Panc1 (cell line): ENCODE measurements at regions not wholly inside any gene's neighbourhood (a gene's known extent, or its start where the extent isn't known, plus 50 kb on each side); places are given as distances from the start of the nearest gene placed in this dataset.

ENCODE experiments used
- ATAC-seq: fragments of 200-7000 bp; cut with Tn5 transposase; 2 replicates; pipeline ENCODE4 v1.9.1; 2020; ENCODE audit warnings: mild to moderate bottlenecking, moderate library complexity
- BruUV-seq: library from RNA; stranded (reverse); fragments of 400-500 nt; replicated peaks from 2 replicates; lab custom pipeline; 2021; lab: Mats Ljungman, UMichigan
- CTCF ChIA-PET: fragments of 300-600 bp; sonication (Branson Sonifier 250); formaldehyde crosslinking; loops from one replicate; lab custom pipeline; 2022; ENCODE audit warnings: antibody characterized with exemption; lab: Charles Lee
- POLR2A ChIA-PET: fragments of 300-600 bp; sonication (Branson Sonifier 250); formaldehyde crosslinking; loops from one replicate; lab custom pipeline; 2022; ENCODE audit warnings: antibody characterized with exemption; lab: Charles Lee
- DNase-seq: peaks from one replicate; pipeline ENCODE4 v3.0.0-alpha.2; 2010; ENCODE audit warnings: low read depth, low spot score
- H3K27ac ChIP-seq: 2 replicates; pipeline ENCODE4 v1.5.1; 2011; ENCODE audit warnings: mild to moderate bottlenecking, low read length, inconsistent platforms
- H3K27me3 ChIP-seq: fragments of 200-500 bp; sonication (Bioruptor generic); 2 replicates; pipeline ENCODE4 v1.6.0; 2014; ENCODE audit warnings: low read length, inconsistent platforms; ENCODE audit not compliant: control insufficient read depth, insufficient read depth
- H3K36me3 ChIP-seq: fragments of 200-500 bp; sonication (Bioruptor generic); 2 replicates; pipeline ENCODE4 v1.5.1; 2014; ENCODE audit warnings: inconsistent platforms, mild to moderate bottlenecking, low read length, moderate library complexity; ENCODE audit not compliant: control insufficient read depth, insufficient read depth
- H3K4me1 ChIP-seq: 2 replicates; pipeline ENCODE4 v1.5.1; 2011; ENCODE audit warnings: inconsistent platforms, mild to moderate bottlenecking, low read length, moderate library complexity; ENCODE audit not compliant: control insufficient read depth, insufficient read depth
- H3K4me3 ChIP-seq, 2 experiments: 2 replicates each; pipeline ENCODE4 v1.5.1; 2011 to 2012; ENCODE audit warnings: low read depth in 2 of 2, low read length in 2 of 2, mild to moderate bottlenecking in 2 of 2, inconsistent platforms in 1 of 2, moderate library complexity in 1 of 2
- H3K9me3 ChIP-seq: fragments of 200-500 bp; sonication (Bioruptor generic); 2 replicates; pipeline ENCODE4 v1.5.1; 2014; ENCODE audit warnings: low read depth, mild to moderate bottlenecking, inconsistent platforms, low read length, moderate library complexity; ENCODE audit not compliant: control insufficient read depth, insufficient read depth
- CTCF ChIP-seq: fragments of 450-650 bp; IDR thresholded peaks from 2 replicates; pipeline ENCODE4 v1.5.1; 2017; ENCODE audit warnings: mild to moderate bottlenecking
- POLR2AphosphoS5 ChIP-seq: IDR thresholded peaks from 2 replicates; pipeline ENCODE4 v1.6.1; 2012; ENCODE audit warnings: mild to moderate bottlenecking, low read depth, low read length, moderate library complexity
- REST ChIP-seq, 2 experiments: IDR thresholded peaks; 2 replicates each; pipeline ENCODE4 v1.6.1; 2011 to 2012; ENCODE audit warnings: low read depth in 2 of 2, control low read depth in 1 of 2, low read length in 1 of 2, mild to moderate bottlenecking in 1 of 2, moderate library complexity in 1 of 2; ENCODE audit not compliant: insufficient read depth in 1 of 2
- SIN3A ChIP-seq: IDR thresholded peaks from 2 replicates; pipeline ENCODE4 v1.6.1; 2012; ENCODE audit warnings: low read depth, mild to moderate bottlenecking, low read length, moderate library complexity, borderline replicate concordance; ENCODE audit not compliant: insufficient read depth
- TCF7L2 ChIP-seq: IDR thresholded peaks from 2 replicates; pipeline ENCODE4 v1.6.1; 2011; ENCODE audit warnings: mild to moderate bottlenecking, low read depth, low read length, inconsistent platforms
- in situ Hi-C: cut with HindIII; loops from 2 replicates; pipeline ENCODE4 v1.10.0; 2016; ENCODE audit warnings: low sequenced_read_pairs, low pct_unique_long_range_greater_than_20kb
- intact Hi-C: fragments of 100-400 bp; cut with micrococcal nuclease; formaldehyde crosslinking; loops from one replicate; pipeline ENCODE4 v1.10.0; 2022; ENCODE audit not compliant: unreplicated experiment

GRCh38 chr1:68365709-68366382, 83.9 kb downstream of the RPE65 start:
- Histone ChIP-seq H3K27me3 (no peaks in the 10 kb centered on the region), H3K9me3 (no peaks in the 10 kb centered on the region), H3K36me3 (no peaks in the 10 kb centered on the region), H3K27ac (no peak overlapping the region), H3K4me3 (no peak overlapping the region), H3K4me1 (no peaks in the 10 kb centered on the region)
- CTCF ChIA-PET: no interaction called here
- ATAC-seq (no peak), DNase-seq (no peak)
- TF ChIP-seq TCF7L2 (no peak), POLR2AphosphoS5 (no peak), SIN3A (no peak), REST (IDR thresholded peaks at IDR 0.05; ENCODE audit: insufficient read depth in 1 of 2, low read depth in 2 of 2, low read length in 1 of 2) (no peak), CTCF (no peak)
- in situ Hi-C loops (no loop called here), intact Hi-C loops (no loop called here)
- BruUV-seq: no TSS peak
- POLR2A ChIA-PET: no interaction called here

GRCh38 chr1:68363339-68363738, 86.4 kb downstream of the RPE65 start:
- ChIA-PET CTCF (no interaction called here), POLR2A (no interaction called here)
- H3K27me3 ChIP-seq: no peaks in the 10 kb centered on the region
- TF ChIP-seq REST (IDR thresholded peaks at IDR 0.05; ENCODE audit: insufficient read depth in 1 of 2, low read depth in 2 of 2, low read length in 1 of 2): no peak
- TF ChIP-seq CTCF: no peak
- ATAC-seq (no peak), DNase-seq (no peak)
- in situ Hi-C loops (no loop called here), intact Hi-C loops (no loop called here)
- no peak overlapping the region for H3K27ac ChIP-seq
- BruUV-seq: no TSS peak
- no peaks in the 10 kb centered on the region for H3K9me3 ChIP-seq
- no peaks in the 10 kb centered on the region for H3K36me3 ChIP-seq
- no peaks in the 10 kb centered on the region for H3K4me1 ChIP-seq
- H3K4me3 ChIP-seq: no peak overlapping the region
